ENCODE measurements at regions not wholly inside any gene's neighbourhood (a gene's known extent, or its start where the extent isn't known, plus 50 kb on each side); places are given as distances from the start of the nearest gene placed in this dataset.

GRCh38 chr18:33898427-33898826, 320.4 kb downstream of the ASXL3 start:
- no peak for TF ChIP-seq CTCF (IDR thresholded peaks at IDR 0.05; ENCODE audit: low read length, missing control alignments)
- DNase-seq (ENCODE audit: low read depth): no peak

GRCh38 chr18:33878213-33878612, 300.2 kb downstream of the ASXL3 start:
- TF ChIP-seq CTCF (IDR thresholded peaks at IDR 0.05; ENCODE audit: low read length, missing control alignments): no peak
- no peak overlapping the region for H3K4me3 ChIP-seq (replicated peaks; ENCODE audit: low read depth, low read length)
- no peak for DNase-seq (ENCODE audit: low read depth)

More at GRCh38 chr18:33898427-33898826, 320.4 kb downstream of the ASXL3 start:
- no peak overlapping the region for H3K4me3 ChIP-seq (replicated peaks; ENCODE audit: low read depth, low read length)

- TF ChIP-seq CTCF (IDR thresholded peaks at IDR 0.05; ENCODE audit: low read length, missing control alignments): no peak
- H3K4me3 ChIP-seq (replicated peaks; ENCODE audit: low read depth, low read length): no peak overlapping the region
- no peak for DNase-seq (ENCODE audit: low read depth)
Observed at GRCh38 chr18:33875029-33875565, 297.1 kb downstream of the ASXL3 start.

- no peak for TF ChIP-seq CTCF (IDR thresholded peaks at IDR 0.05; ENCODE audit: low read length, missing control alignments)
- no peak overlapping the region for H3K4me3 ChIP-seq (replicated peaks; ENCODE audit: low read depth, low read length)
Observed at GRCh38 chr18:33873112-33873511, 295.1 kb downstream of the ASXL3 start.

GRCh38 chr18:33871363-33872025, 293.5 kb downstream of the ASXL3 start:
- no peak overlapping the region for H3K4me3 ChIP-seq (replicated peaks; ENCODE audit: low read depth, low read length)
- DNase-seq (ENCODE audit: low read depth): no peak
- TF ChIP-seq CTCF (IDR thresholded peaks at IDR 0.05; ENCODE audit: low read length, missing control alignments): no peak

More at GRCh38 chr18:33873112-33873511, 295.1 kb downstream of the ASXL3 start:
- DNase-seq (ENCODE audit: low read depth): no peak

GRCh38 chr18:33870059-33870458, 292.0 kb downstream of the ASXL3 start:
- DNase-seq (ENCODE audit: low read depth): peak; percentile 10
- TF ChIP-seq CTCF (IDR thresholded peaks at IDR 0.05; ENCODE audit: low read length, missing control alignments): no peak
- H3K4me3 ChIP-seq (replicated peaks; ENCODE audit: low read depth, low read length): no peak overlapping the region

GRCh38 chr18:33866386-33866785, 288.4 kb downstream of the ASXL3 start:
- no peak for DNase-seq (ENCODE audit: low read depth)
- H3K4me3 ChIP-seq (replicated peaks; ENCODE audit: low read depth, low read length): no peak overlapping the region
- no peak for TF ChIP-seq CTCF (IDR thresholded peaks at IDR 0.05; ENCODE audit: low read length, missing control alignments)
